ENCODE measurements at regions not wholly inside any gene's neighbourhood (a gene's known extent, or its start where the extent isn't known, plus 50 kb on each side); places are given as distances from the start of the nearest gene placed in this dataset.

DNA sequence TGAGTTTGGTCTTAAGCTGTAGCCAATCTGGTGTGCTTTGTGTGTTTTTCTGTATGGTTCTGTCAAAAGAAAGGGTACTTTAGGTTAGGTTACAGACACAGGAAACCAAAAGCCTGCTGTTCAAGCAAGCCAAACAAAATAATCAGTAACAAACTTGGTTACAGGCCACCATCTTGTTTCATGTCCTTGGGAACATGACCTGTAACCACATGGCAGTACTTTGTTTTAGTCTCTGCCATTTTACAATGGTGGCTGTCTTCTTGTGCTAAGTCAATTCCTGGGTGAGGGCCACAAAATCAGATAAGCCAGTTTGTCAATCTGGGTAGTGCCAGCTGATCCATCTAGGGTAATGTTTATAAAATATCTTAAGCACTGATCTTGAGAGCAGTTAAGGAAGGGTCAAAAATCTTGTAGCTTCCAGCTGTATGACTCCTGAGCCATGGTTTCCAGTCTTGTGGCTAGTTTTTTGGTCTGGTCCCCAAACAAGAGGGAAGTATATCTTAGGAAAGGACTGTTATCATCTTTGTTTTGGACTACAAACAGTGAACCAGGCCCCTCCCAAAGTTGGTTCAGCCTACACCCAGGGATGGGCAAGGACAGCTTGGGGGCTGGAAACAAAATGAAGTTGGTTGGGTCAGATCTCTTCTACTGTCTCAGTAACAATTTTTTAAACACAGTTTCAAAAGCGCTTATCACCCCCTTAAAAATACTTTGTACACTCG is 90.0 kb downstream of the IGLL5 start:
- no peak overlapping the region for H3K4me3 ChIP-seq (ENCODE audit: low read length)
- no peak for DNase-seq (ENCODE audit: low read depth)
- TF ChIP-seq, protein P1, sequence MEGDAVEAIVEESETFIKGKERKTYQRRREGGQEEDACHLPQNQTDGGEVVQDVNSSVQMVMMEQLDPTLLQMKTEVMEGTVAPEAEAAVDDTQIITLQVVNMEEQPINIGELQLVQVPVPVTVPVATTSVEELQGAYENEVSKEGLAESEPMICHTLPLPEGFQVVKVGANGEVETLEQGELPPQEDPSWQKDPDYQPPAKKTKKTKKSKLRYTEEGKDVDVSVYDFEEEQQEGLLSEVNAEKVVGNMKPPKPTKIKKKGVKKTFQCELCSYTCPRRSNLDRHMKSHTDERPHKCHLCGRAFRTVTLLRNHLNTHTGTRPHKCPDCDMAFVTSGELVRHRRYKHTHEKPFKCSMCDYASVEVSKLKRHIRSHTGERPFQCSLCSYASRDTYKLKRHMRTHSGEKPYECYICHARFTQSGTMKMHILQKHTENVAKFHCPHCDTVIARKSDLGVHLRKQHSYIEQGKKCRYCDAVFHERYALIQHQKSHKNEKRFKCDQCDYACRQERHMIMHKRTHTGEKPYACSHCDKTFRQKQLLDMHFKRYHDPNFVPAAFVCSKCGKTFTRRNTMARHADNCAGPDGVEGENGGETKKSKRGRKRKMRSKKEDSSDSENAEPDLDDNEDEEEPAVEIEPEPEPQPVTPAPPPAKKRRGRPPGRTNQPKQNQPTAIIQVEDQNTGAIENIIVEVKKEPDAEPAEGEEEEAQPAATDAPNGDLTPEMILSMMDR (conservative IDR thresholded peaks at IDR 0.05; ENCODE audit: low read length) = no peak

DNA sequence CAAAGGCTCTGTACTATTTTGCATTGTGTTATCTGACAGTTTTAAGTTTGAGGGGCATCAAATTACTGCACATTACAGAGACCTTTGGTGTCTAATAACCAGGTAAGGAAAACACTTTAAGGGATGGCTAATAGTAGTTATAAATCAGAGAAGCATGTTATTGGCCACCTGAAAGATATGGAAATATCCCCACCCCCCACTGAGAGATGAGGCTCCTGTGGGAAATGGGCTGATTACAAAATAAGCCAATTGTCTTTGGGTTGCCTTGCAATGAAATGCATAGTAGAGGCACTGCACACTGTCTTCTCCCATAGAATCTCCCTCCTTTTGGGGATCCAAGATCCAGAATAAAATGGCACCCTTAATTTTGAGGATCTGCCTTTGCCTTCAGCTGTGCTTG is 91.0 kb downstream of the IGLL5 start:
- TF ChIP-seq, protein P1 (conservative IDR thresholded peaks at IDR 0.05; ENCODE audit: low read length) = no peak
- no peak overlapping the region for H3K4me3 ChIP-seq (ENCODE audit: low read length)
- DNase-seq (ENCODE audit: low read depth) = no peak

DNA sequence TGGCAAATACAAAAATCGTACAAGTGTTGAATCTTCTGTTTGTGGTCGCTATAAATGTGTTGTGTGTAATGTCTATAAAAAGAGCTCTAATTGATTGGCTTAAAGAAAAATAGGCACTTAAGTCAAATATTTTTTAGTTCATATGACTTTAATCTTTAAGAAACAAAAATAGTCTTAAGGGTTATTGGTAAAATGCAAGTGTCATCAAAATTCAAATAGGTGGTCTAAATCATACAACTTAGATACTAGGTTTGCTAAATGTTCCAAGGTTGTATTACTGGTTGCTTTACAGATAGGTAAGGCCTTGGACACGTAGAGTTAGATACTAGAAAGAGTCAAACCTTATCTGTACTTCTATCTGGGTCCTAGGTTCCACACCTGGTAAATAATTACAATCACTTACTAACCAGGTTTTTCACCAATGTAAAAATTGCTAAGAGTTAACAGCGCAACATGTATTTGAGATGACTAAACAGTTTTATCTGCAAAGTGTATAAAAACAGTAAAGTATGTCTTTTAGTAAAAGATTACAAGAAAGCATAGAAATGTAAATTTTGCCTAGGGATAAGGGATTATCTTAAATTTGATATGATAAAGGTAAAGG is 91.1 kb upstream of the GNAZ start:
- H3K4me3 ChIP-seq (ENCODE audit: low read length) = no peak overlapping the region
- TF ChIP-seq, protein P1 (conservative IDR thresholded peaks at IDR 0.05; ENCODE audit: low read length) = no peak
- no peak for DNase-seq (ENCODE audit: low read depth)

DNA sequence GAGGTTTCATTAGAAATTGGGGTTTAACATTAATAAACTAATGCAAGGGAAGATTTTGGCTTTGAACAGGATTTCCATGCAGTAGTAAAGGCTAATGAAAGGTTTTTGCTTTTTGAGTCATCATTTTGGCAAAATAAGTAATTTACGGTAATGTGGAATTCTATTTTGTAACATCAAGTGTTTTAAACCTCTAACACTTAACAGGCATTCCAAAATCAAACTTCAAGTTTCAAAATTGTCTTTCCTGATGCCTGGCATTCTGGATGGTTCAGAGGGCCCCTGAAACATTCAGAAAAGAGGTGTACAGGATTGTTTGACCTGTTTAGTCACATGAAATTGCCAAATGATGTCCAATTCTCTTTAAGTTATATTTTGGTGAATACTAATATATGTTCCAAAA is 90.4 kb upstream of the GNAZ start:
- TF ChIP-seq, protein P1 (conservative IDR thresholded peaks at IDR 0.05; ENCODE audit: low read length) = no peak
- DNase-seq (ENCODE audit: low read depth) = no peak
- no peak overlapping the region for H3K4me3 ChIP-seq (ENCODE audit: low read length)

DNA sequence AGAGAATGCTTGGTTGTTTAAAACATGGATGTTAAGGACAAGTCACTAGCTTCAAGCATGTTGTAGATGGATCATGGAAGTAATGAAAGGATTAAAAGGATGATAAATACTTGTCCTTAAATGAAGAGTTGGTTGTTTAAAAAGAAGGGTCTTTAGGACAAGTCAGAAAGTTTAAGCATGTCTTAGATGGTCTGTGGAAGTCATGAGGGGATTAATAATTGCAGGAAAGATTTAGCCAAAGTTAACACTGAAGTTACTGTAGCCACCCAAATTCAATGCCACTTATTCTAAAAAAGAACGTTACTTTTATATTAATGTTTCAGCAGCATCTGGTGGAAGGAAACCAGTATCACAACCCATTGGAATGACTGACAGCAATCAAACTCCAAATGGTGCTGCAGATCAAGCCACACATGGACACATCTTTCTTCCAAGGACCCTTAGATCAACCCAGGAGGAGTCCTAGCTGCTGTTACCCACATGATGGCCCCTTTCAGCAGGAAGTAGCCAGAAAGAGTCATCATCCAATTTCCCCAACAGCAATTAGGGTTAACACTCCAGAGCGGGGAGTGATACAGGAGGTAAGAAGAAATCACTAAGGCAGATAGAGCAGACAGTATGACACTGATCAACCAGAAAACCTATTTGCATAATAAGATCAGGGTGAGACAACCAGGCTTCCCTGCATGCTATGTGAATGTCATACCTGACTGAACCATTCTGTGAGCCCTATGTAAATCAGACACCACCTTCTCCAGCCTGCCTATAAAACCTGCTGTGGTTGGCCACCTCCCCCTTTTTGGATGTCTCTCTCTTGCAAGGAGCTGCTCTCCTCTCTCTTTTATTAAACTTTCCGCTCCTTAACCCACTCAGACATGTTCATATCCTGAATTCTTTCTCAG is 88.4 kb upstream of the GNAZ start:
- H3K4me3 ChIP-seq (ENCODE audit: low read length) = no peak overlapping the region
- no peak for DNase-seq (ENCODE audit: low read depth)
- TF ChIP-seq, protein P1 (conservative IDR thresholded peaks at IDR 0.05; ENCODE audit: low read length) = no peak

DNA sequence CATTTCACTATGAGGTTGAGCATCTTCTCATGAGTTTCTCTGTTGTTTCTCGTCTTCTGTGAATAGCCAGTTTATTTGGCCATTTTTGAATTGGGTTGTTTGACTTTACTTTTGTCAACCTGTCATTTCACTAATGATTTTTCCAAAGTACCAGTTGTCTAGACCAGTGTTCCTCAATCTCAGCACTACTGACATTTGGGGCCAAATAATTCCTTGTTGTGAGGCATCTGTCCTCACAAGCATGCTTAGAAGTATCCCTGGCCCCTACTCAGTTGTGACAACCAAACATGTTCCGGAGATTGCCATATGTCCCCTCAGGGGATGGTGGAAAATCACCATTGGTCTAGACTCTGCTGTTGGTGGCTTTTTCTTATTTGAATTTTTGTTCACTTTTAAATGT is 87.7 kb upstream of the GNAZ start:
- no peak overlapping the region for H3K4me3 ChIP-seq (ENCODE audit: low read length)
- TF ChIP-seq, protein P1 (conservative IDR thresholded peaks at IDR 0.05; ENCODE audit: low read length) = no peak
- no peak for DNase-seq (ENCODE audit: low read depth)
